A673 (cell line): ENCODE measurements at regions not wholly inside any gene's neighbourhood (a gene's known extent, or its start where the extent isn't known, plus 50 kb on each side); places are given as distances from the start of the nearest gene placed in this dataset.

ENCODE experiments used
- EZH2 ChIP-seq: fragments of 200-600 bp; sonication (generic); IDR thresholded peaks from 2 replicates; pipeline ENCODE4 v1.6.1; 2017; ENCODE audit warnings: borderline replicate concordance, low read depth, mild to moderate bottlenecking, mixed read lengths, antibody characterized with exemption, low read length; ENCODE audit not compliant: poor library complexity, severe bottlenecking
- TF ChIP-seq, protein P1 (sequence below): fragments of 300-800, 200-600 bp; sonication (generic); conservative IDR thresholded peaks from 2 replicates; pipeline ENCODE4 v1.5.1; 2017; ENCODE audit warnings: low read depth, mild to moderate bottlenecking, antibody characterized with exemption, low read length, moderate library complexity, mixed read lengths

DNA sequence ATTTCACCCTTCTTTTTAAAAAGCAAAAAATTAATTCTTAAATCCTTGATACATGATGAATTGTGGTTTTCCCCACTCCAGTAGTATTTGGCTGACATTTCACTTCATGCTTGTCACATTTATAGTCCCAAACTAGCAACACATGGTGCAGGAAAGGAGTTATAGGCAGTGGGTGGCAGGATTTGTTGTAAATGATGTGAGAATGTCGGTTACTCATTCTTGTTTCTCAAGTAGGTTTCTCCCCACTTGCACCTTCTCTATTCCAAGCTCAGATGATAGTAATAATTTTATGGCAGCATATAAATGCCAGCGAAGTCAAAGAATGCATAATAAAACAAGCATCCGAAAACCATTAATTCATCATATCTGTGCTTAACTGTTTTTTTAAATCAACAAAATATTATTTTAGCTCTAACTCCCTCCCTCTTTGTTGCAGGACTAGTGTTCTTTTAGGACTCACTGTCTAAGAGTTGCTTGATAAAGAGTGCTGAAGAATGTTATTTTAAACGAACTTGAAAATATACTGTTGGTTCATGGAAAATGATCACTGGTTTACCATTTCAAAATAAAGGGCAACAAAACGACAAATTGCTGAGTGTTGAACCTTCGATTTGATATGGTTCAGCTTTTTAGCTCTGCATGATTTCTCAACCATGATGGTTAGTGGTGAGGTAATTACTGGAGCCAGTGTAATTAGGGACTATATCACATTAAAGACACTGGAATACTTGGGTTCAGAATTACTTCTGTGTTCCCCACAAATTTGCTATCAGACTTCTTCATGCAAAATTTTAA is 88.1 kb upstream of the ADAMTSL1 start:
- no peak for TF ChIP-seq EZH2
- TF ChIP-seq, protein P1, sequence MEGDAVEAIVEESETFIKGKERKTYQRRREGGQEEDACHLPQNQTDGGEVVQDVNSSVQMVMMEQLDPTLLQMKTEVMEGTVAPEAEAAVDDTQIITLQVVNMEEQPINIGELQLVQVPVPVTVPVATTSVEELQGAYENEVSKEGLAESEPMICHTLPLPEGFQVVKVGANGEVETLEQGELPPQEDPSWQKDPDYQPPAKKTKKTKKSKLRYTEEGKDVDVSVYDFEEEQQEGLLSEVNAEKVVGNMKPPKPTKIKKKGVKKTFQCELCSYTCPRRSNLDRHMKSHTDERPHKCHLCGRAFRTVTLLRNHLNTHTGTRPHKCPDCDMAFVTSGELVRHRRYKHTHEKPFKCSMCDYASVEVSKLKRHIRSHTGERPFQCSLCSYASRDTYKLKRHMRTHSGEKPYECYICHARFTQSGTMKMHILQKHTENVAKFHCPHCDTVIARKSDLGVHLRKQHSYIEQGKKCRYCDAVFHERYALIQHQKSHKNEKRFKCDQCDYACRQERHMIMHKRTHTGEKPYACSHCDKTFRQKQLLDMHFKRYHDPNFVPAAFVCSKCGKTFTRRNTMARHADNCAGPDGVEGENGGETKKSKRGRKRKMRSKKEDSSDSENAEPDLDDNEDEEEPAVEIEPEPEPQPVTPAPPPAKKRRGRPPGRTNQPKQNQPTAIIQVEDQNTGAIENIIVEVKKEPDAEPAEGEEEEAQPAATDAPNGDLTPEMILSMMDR = no peak
